HEK293 (cell line): ENCODE measurements at regions not wholly inside any gene's neighbourhood (a gene's known extent, or its start where the extent isn't known, plus 50 kb on each side); places are given as distances from the start of the nearest gene placed in this dataset.

Experiments used
- CTCF ChIA-PET: fragments of 350-600 bp; formaldehyde crosslinking; extraction: SDS; loops from one replicate; lab custom pipeline; 2021; ENCODE audit warnings: antibody characterized with exemption; lab: Yijun Ruan, JAX
- POLR2A ChIA-PET: fragments of 300-600 bp; formaldehyde crosslinking; extraction: SDS; loops from one replicate; lab custom pipeline; 2020; ENCODE audit warnings: antibody characterized with exemption, inconsistent platforms; lab: Yijun Ruan, JAX
- H3K27ac ChIP-seq: fragments of 200-500 bp; sonication (Bioruptor generic); 2 replicates; pipeline ENCODE4 v1.5.1; 2014; ENCODE audit warnings: low read depth, low read length, control low read depth, inconsistent platforms; ENCODE audit errors: extremely low read depth
- H3K36me3 ChIP-seq, 2 experiments: fragments of 200-500 bp in 1 of 2; sonication (Bioruptor generic) in 1 of 2; 1 replicate in 1 of 2; 2 replicates in 1 of 2; pipeline ENCODE4 v1.5.1; 2014 to 2017; ENCODE audit warnings: inconsistent platforms in 2 of 2, low read length in 2 of 2; ENCODE audit not compliant: control insufficient read depth in 2 of 2, insufficient read depth in 1 of 2
- H3K4me1 ChIP-seq: fragments of 200-500 bp; sonication (Bioruptor generic); 2 replicates; pipeline ENCODE4 v1.5.1; 2014; ENCODE audit warnings: mild to moderate bottlenecking, low read length, inconsistent platforms; ENCODE audit not compliant: control insufficient read depth, insufficient read depth
- H3K4me3 ChIP-seq: 2 replicates; pipeline ENCODE4 v1.5.1; 2011; ENCODE audit warnings: low read depth, mild to moderate bottlenecking, control low read depth, low read length, moderate library complexity
- H3K9me3 ChIP-seq: fragments of 200-500 bp; sonication (Bioruptor generic); 2 replicates; pipeline ENCODE4 v1.5.1; 2014; ENCODE audit warnings: low read depth, low read length, inconsistent platforms; ENCODE audit not compliant: control insufficient read depth, insufficient read depth
- CTCF ChIP-seq: fragments of 450-650 bp; formaldehyde crosslinking; IDR thresholded peaks from 2 replicates; pipeline ENCODE4 v1.5.1; 2016; ENCODE audit warnings: missing biosample characterization, missing genetic modification characterization
- GLIS2 ChIP-seq: fragments of 450-650 bp; formaldehyde crosslinking; IDR thresholded peaks from 2 replicates; pipeline ENCODE4 v1.5.1; 2016; ENCODE audit warnings: missing biosample characterization, missing genetic modification characterization
- HOXD13 ChIP-seq: sonication (generic); formaldehyde crosslinking; IDR thresholded peaks from 2 replicates; pipeline ENCODE4 v1.8.0; 2022; ENCODE audit warnings: missing genetic modification reagents, borderline replicate concordance
- KLF16 ChIP-seq: fragments of 450-650 bp; formaldehyde crosslinking; IDR thresholded peaks from 2 replicates; pipeline ENCODE4 v1.5.1; 2017; ENCODE audit warnings: missing biosample characterization, missing genetic modification characterization
- MZF1 ChIP-seq: fragments of 450-650 bp; formaldehyde crosslinking; IDR thresholded peaks from 2 replicates; pipeline ENCODE4 v1.5.1; 2017; ENCODE audit warnings: missing biosample characterization, missing genetic modification characterization, borderline replicate concordance
- REST ChIP-seq: fragments of 450-650 bp; formaldehyde crosslinking; IDR thresholded peaks from 2 replicates; pipeline ENCODE4 v1.5.1; 2016; ENCODE audit warnings: missing biosample characterization, missing genetic modification characterization
- SCRT1 ChIP-seq: fragments of 450-650 bp; formaldehyde crosslinking; IDR thresholded peaks from 2 replicates; pipeline ENCODE4 v1.5.1; 2016; ENCODE audit warnings: missing biosample characterization, missing genetic modification characterization, borderline replicate concordance
- SP3 ChIP-seq: fragments of 450-650 bp; formaldehyde crosslinking; IDR thresholded peaks from 2 replicates; pipeline ENCODE4 v1.5.1; 2016; ENCODE audit warnings: missing biosample characterization, missing genetic modification characterization
- YY1 ChIP-seq: fragments of 450-650 bp; formaldehyde crosslinking; IDR thresholded peaks from 2 replicates; pipeline ENCODE4 v1.5.1; 2018; ENCODE audit warnings: missing biosample characterization, missing genetic modification characterization
- ZBTB44 ChIP-seq: fragments of 450-650 bp; IDR thresholded peaks from 2 replicates; pipeline ENCODE4 v1.5.1; 2018; ENCODE audit warnings: missing biosample characterization, mild to moderate bottlenecking, missing genetic modification characterization
- ZFHX2 ChIP-seq: fragments of 450-650 bp; formaldehyde crosslinking; conservative IDR thresholded peaks from 2 replicates; pipeline ENCODE4 v1.5.1; 2016; ENCODE audit warnings: missing biosample characterization, missing genetic modification characterization
- ZFP3 ChIP-seq: fragments of 450-650 bp; formaldehyde crosslinking; IDR thresholded peaks from 2 replicates; pipeline ENCODE4 v1.5.1; 2016; ENCODE audit warnings: low read depth, missing biosample characterization, missing genetic modification characterization
- ZNF121 ChIP-seq: fragments of 450-650 bp; formaldehyde crosslinking; IDR thresholded peaks from 2 replicates; pipeline ENCODE4 v1.5.1; 2016; ENCODE audit warnings: missing biosample characterization, missing genetic modification characterization
- ZNF174 ChIP-seq: fragments of 450-650 bp; formaldehyde crosslinking; IDR thresholded peaks from 2 replicates; pipeline ENCODE4 v1.5.0; 2017; ENCODE audit warnings: missing biosample characterization, mild to moderate bottlenecking, missing genetic modification characterization
- ZNF292 ChIP-seq: fragments of 450-650 bp; formaldehyde crosslinking; IDR thresholded peaks from 2 replicates; pipeline ENCODE4 v1.5.1; 2016; ENCODE audit warnings: low read depth, missing biosample characterization, missing genetic modification characterization, borderline replicate concordance
- ZNF394 ChIP-seq: fragments of 450-650 bp; formaldehyde crosslinking; IDR thresholded peaks from 2 replicates; pipeline ENCODE4 v1.5.1; 2016; ENCODE audit warnings: missing biosample characterization, missing genetic modification characterization, mild to moderate bottlenecking, moderate library complexity, borderline replicate concordance
- ZNF514 ChIP-seq: fragments of 450-650 bp; formaldehyde crosslinking; IDR thresholded peaks from 2 replicates; pipeline ENCODE4 v1.5.1; 2016; ENCODE audit warnings: missing biosample characterization, missing genetic modification characterization
- ZNF561 ChIP-seq: fragments of 450-650 bp; IDR thresholded peaks from 2 replicates; pipeline ENCODE4 v1.5.1; 2018; ENCODE audit warnings: missing biosample characterization, missing genetic modification characterization, borderline replicate concordance
- ZNF677 ChIP-seq: fragments of 450-650 bp; IDR thresholded peaks from 2 replicates; pipeline ENCODE4 v1.5.0; 2018; ENCODE audit warnings: missing biosample characterization, mild to moderate bottlenecking, missing genetic modification characterization, moderate library complexity
- ZNF768 ChIP-seq: fragments of 450-650 bp; formaldehyde crosslinking; IDR thresholded peaks from 2 replicates; pipeline ENCODE4 v1.5.1; 2018; ENCODE audit warnings: missing biosample characterization, mild to moderate bottlenecking, missing genetic modification characterization
- ZNF791 ChIP-seq: fragments of 450-650 bp; formaldehyde crosslinking; IDR thresholded peaks from 2 replicates; pipeline ENCODE4 v1.5.1; 2016; ENCODE audit warnings: missing biosample characterization, missing genetic modification characterization

GRCh38 chr2:166627893-166628292 lies 133.8 kb upstream of the SCN7A start (continued):
- TF ChIP-seq ZBTB44 (tag by site-specific recombination) (no peak), ZNF174 (tag by site-specific recombination) (no peak)

GRCh38 chr2:166625670-166626069 lies 131.6 kb upstream of the SCN7A start:
- no peak overlapping the region for H3K4me3 ChIP-seq
- H3K9me3 ChIP-seq = no peaks in the 10 kb centered on the region
- ChIA-PET POLR2A (no interaction called here), CTCF (no interaction called here)
- no peaks in the 10 kb centered on the region for H3K36me3 ChIP-seq
- TF ChIP-seq HOXD13 (CRISPR knock-in tag) (no peak), SCRT1 (tag by site-specific recombination) (no peak), GLIS2 (tag by site-specific recombination) (no peak), ZFP3 (tag by site-specific recombination) (no peak), CTCF (tag by site-specific recombination) (no peak), KLF16 (no peak), ZNF561 (no peak), MZF1 (tag by site-specific recombination) (no peak), ZNF791 (tag by site-specific recombination) (no peak), ZBTB44 (tag by site-specific recombination) (no peak), REST (tag by site-specific recombination) (no peak), SP3 (no peak), ZNF768 (no peak), ZNF292 (tag by site-specific recombination) (no peak), YY1 (tag by site-specific recombination) (no peak), ZNF121 (tag by site-specific recombination) (no peak), ZFHX2 (tag by site-specific recombination) (no peak), ZNF394 (tag by site-specific recombination) (no peak), ZNF677 (tag by site-specific recombination) (no peak), ZNF514 (tag by site-specific recombination) (no peak)
- H3K4me1 ChIP-seq = no peaks in the 10 kb centered on the region
- no peak overlapping the region for H3K27ac ChIP-seq
